ENCODE measurements at regions not wholly inside any gene's neighbourhood (a gene's known extent, or its start where the extent isn't known, plus 50 kb on each side); places are given as distances from the start of the nearest gene placed in this dataset.

DNA sequence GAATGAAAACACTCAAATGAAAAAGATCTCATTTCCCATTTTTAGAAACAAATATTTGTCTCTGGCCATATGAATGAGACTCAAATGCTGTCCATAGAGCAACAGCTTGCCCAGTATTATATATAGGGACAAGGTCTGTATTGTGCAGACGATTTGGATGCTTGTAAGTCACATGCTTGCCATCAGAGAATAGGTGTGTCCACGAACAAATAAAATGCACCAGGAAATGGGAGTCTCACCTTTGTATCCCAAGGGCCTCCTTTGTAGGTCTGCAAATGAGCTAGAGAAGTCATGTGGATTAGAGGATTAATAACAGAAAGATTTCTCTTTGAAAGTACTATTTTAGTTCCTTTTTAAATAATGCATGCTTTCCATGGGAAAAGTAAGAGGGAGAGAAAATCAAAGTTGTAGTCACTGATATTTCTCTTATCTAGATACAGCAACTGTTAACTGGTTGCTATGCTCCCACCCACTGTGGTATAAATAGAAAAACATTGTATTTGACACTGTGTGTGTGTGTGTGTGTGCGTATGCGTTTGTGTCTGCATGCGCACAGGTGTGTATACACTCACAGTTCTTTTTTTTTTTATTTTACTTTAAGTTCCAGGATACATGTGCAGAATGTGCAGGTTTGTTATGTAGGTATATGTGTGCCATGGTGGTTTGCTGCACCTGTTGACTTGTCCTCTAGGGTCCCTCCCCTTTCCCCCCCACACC, 383.4 kb upstream of the ARRDC4 start:
- no peaks in the 10 kb centered on the region; the same call in 1 of the 2 replicates for H3K9me3 ChIP-seq (replicated peaks)
- no peak for DNase-seq (ENCODE audit: low read depth in 1 of 2, low spot score in 2 of 2)
- no peaks in the 10 kb centered on the region for H3K27me3 ChIP-seq (replicated peaks)
- no peak overlapping the region for H3K27ac ChIP-seq
- H3K4me3 ChIP-seq = no peak overlapping the region
- H3K36me3 ChIP-seq = no peaks in the 10 kb centered on the region
- H3K4me1 ChIP-seq (replicated peaks) = no peaks in the 10 kb centered on the region

GRCh38 chr15:97585408-97585807, 375.1 kb upstream of the ARRDC4 start:
- H3K27me3 ChIP-seq (replicated peaks) = no peaks in the 10 kb centered on the region
- H3K27ac ChIP-seq = no peak overlapping the region
- no peaks in the 10 kb centered on the region for H3K36me3 ChIP-seq
- no peak overlapping the region for H3K4me3 ChIP-seq
- DNase-seq (ENCODE audit: low read depth in 1 of 2, low spot score in 2 of 2) = no peak
- H3K4me1 ChIP-seq (replicated peaks) = no peaks in the 10 kb centered on the region
- 0 out of 2 replicates have a peak, but pooled peaks cover 4% of the 10 kb centered on the region for H3K9me3 ChIP-seq (replicated peaks)

DNA sequence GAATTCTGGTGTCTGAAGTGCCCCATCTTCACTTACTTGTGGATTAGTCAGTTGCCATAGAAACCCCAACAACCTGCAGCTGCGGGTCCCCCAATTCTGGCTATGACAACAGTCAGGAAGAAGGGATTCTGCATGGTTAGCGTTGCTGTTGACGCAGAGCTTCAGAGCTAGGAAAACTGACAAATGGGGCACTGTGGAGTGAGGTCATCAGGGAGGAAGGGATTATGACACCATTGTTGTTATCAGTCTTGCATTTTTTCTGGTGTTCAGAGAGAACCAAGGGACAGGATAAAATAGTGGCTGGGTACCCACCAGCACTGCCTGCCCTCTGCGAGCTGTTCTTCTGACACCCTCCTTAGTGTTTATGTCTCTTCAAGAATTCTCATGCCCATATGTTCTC, 367.7 kb upstream of the ARRDC4 start:
- no peak for DNase-seq (ENCODE audit: low read depth in 1 of 2, low spot score in 2 of 2)
- Histone ChIP-seq H3K27me3 (replicated peaks) (no peaks in the 10 kb centered on the region), H3K27ac (no peak overlapping the region), H3K36me3 (no peaks in the 10 kb centered on the region), H3K9me3 (replicated peaks) (0 out of 2 replicates have a peak, but pooled peaks cover 6% of the 10 kb centered on the region), H3K4me1 (replicated peaks) (no peaks in the 10 kb centered on the region), H3K4me3 (no peak overlapping the region)

GRCh38 chr15:97597801-97598200, 362.7 kb upstream of the ARRDC4 start:
- peaks cover 4% of the 10 kb centered on the region; the same call in 1 of the 2 replicates for H3K9me3 ChIP-seq (replicated peaks)
- no peaks in the 10 kb centered on the region for H3K27me3 ChIP-seq (replicated peaks)
- no peak for DNase-seq (ENCODE audit: low read depth in 1 of 2, low spot score in 2 of 2)
- no peaks in the 10 kb centered on the region for H3K4me1 ChIP-seq (replicated peaks)
- no peak overlapping the region for H3K4me3 ChIP-seq
- H3K27ac ChIP-seq = no peak overlapping the region
- H3K36me3 ChIP-seq = no peaks in the 10 kb centered on the region

GRCh38 chr15:97598353-97598798, 362.1 kb upstream of the ARRDC4 start:
- Histone ChIP-seq H3K9me3 (replicated peaks) (peaks cover 4% of the 10 kb centered on the region; the same call in 1 of the 2 replicates), H3K36me3 (no peaks in the 10 kb centered on the region), H3K27me3 (replicated peaks) (no peaks in the 10 kb centered on the region), H3K4me1 (replicated peaks) (no peaks in the 10 kb centered on the region), H3K4me3 (no peak overlapping the region), H3K27ac (no peak overlapping the region)
- DNase-seq (ENCODE audit: low read depth in 1 of 2, low spot score in 2 of 2) = no peak

DNA sequence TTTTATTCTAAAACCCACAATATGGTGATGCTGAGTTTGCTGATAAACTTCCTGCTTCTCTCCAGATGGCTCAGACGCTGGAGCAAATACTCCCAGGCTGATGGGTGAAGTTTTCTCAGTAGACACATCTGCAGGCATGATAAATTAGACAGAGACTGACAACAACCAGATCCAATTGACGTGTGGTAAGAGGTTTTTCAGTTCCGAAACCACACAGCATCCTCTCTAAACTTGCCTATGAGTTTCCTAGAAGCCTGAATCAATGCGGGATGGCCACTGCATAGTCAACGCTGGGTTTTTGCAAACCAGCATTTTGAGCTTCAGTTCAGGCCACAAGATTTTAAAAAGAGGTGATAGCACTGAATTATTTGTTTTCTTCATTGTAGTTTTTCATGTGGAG, 360.3 kb upstream of the ARRDC4 start:
- Histone ChIP-seq H3K27me3 (replicated peaks) (no peaks in the 10 kb centered on the region), H3K36me3 (no peaks in the 10 kb centered on the region), H3K9me3 (replicated peaks) (peaks cover 4% of the 10 kb centered on the region; the same call in 1 of the 2 replicates), H3K4me1 (replicated peaks) (no peaks in the 10 kb centered on the region), H3K27ac (no peak overlapping the region), H3K4me3 (no peak overlapping the region)
- no peak for DNase-seq (ENCODE audit: low read depth in 1 of 2, low spot score in 2 of 2)

DNA sequence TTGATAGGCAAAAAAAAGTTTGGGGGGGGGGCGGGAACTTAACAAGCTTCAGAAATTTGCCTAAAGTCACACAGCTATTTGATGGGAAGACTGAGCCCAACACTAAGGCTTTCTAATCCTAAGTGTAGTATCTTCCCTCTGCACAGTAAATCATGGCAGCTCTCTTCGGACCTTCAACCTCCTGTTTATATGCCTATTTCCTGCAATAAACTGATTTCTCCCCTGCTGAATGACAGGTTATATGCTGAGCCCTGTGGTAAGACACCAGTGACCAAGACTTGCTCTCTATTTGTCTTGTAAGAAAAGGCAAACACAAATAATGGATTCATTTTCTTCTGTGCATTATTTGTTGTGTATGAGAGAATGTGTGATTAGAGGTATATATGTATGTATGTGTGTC, 355.8 kb upstream of the ARRDC4 start:
- Histone ChIP-seq H3K4me1 (replicated peaks) (no peaks in the 10 kb centered on the region), H3K4me3 (no peak overlapping the region), H3K9me3 (replicated peaks) (no peaks in the 10 kb centered on the region; the same call in 1 of the 2 replicates)

GRCh38 chr15:97615114-97615513, 345.4 kb upstream of the ARRDC4 start:
- H3K4me3 ChIP-seq = no peak overlapping the region
- H3K27me3 ChIP-seq (replicated peaks) = no peaks in the 10 kb centered on the region
- no peak overlapping the region for H3K27ac ChIP-seq
- H3K9me3 ChIP-seq (replicated peaks) = no peaks in the 10 kb centered on the region; the same call in 1 of the 2 replicates
- no peaks in the 10 kb centered on the region for H3K4me1 ChIP-seq (replicated peaks)
- no peak for DNase-seq (ENCODE audit: low read depth in 1 of 2, low spot score in 2 of 2)
- no peaks in the 10 kb centered on the region for H3K36me3 ChIP-seq

More for the DNA sequence above, 355.8 kb upstream of the ARRDC4 start:
- Histone ChIP-seq H3K36me3 (no peaks in the 10 kb centered on the region), H3K27ac (no peak overlapping the region), H3K27me3 (replicated peaks) (no peaks in the 10 kb centered on the region)
- no peak for DNase-seq (ENCODE audit: low read depth in 1 of 2, low spot score in 2 of 2)

DNA sequence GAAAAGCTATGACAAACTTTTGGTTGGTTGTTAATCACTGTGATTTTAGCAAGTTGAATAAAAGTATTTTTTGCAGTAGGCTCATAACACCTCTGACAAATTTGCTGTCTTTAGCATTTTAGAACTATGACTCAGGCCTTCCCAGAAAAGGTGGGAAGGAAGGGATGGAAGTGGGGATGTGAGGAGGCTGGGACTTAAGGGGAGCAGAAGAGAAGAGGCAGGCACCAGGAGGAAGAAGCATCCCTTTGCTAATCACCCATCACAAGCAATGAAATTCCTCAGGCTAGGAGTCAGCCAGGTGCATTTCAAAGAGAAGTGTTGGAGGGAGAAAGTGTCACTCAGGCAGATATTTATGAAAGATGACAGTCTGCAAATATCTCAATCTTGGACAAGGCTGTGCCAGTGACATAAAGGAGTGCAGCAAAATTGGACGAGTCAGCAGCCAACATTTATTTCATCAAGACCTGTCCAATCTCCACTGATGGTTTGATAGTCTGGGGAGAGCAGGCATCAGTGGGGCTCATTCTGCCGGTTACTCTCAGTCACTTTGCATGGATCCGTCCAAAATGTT, 337.3 kb upstream of the ARRDC4 start:
- Histone ChIP-seq H3K4me1 (replicated peaks) (no peaks in the 10 kb centered on the region), H3K27ac (no peak overlapping the region), H3K9me3 (replicated peaks) (no peaks in the 10 kb centered on the region; the same call in 1 of the 2 replicates), H3K4me3 (no peak overlapping the region), H3K36me3 (no peaks in the 10 kb centered on the region), H3K27me3 (replicated peaks) (no peaks in the 10 kb centered on the region)
- DNase-seq (ENCODE audit: low read depth in 1 of 2, low spot score in 2 of 2) = no peak

DNA sequence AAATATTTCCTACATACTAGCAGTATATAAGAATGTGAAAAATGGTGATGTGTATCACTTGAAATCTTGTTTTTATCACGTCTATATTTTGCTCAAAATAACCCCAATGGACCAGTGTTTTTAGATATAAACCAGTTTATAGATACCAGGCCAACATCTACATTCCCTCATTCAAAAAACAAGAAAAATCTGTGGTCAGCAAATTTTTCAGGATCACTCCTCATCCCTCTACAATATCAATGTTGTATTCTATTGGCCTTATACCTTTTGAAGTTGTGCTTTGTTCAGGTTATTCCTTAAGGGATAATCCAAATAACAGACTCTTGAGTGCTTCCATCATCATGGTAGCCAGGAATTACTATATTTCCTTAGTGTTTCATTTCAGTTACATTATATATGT, 332.9 kb upstream of the ARRDC4 start:
- Histone ChIP-seq H3K4me1 (replicated peaks) (no peaks in the 10 kb centered on the region), H3K27me3 (replicated peaks) (no peaks in the 10 kb centered on the region), H3K4me3 (no peak overlapping the region), H3K36me3 (no peaks in the 10 kb centered on the region), H3K9me3 (replicated peaks) (no peaks in the 10 kb centered on the region; the same call in 1 of the 2 replicates), H3K27ac (no peak overlapping the region)
- DNase-seq (ENCODE audit: low read depth in 1 of 2, low spot score in 2 of 2) = no peak

DNA sequence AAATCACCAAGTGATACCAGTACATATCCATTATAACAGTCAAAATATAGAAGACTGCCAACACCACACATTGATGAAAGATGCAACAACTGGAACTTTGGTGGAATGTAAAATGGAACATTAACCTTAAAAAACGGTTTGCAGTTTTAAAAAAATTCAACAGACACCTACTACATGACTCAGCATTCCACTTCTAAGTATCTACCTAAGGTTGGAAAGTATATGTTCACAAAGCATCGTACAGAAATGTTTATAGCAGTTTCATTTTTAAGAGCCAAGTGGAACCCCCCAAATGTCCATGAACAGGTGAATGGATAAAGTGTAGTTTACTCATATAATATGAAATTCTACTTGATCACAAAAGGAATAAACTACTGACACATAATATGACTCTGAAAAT, 314.7 kb upstream of the ARRDC4 start:
- H3K9me3 ChIP-seq (replicated peaks) = 0 out of 2 replicates have a peak, but pooled peaks cover 4% of the 10 kb centered on the region
- H3K27ac ChIP-seq = no peak overlapping the region
- no peaks in the 10 kb centered on the region for H3K36me3 ChIP-seq
- no peaks in the 10 kb centered on the region for H3K27me3 ChIP-seq (replicated peaks)
- H3K4me1 ChIP-seq (replicated peaks) = no peaks in the 10 kb centered on the region
- H3K4me3 ChIP-seq = no peak overlapping the region
- no peak for DNase-seq (ENCODE audit: low read depth in 1 of 2, low spot score in 2 of 2)

DNA sequence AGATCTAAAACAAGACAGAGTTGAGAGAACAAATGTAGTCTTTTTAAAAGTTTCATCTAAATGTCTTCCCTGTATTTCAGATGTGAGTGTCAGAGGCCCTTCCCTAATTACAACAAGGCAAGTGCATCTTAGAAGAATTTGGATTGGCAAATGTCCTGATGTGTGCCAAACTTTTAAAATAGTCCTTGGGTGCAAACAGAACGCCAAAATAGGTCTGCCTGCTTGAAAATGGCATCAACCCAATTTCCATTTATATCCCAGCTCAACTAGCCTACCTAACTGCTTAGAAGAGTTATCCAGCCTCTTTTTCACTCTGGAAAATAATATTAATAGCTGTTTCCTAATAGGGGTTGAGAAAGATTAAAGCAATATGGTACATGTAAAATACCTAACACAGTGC, 311.8 kb upstream of the ARRDC4 start:
- Histone ChIP-seq H3K4me3 (no peak overlapping the region), H3K9me3 (replicated peaks) (peaks cover 6% of the 10 kb centered on the region; the same call in 1 of the 2 replicates), H3K36me3 (no peaks in the 10 kb centered on the region), H3K27me3 (replicated peaks) (no peaks in the 10 kb centered on the region), H3K4me1 (replicated peaks) (no peaks in the 10 kb centered on the region), H3K27ac (no peak overlapping the region)
- no peak for DNase-seq (ENCODE audit: low read depth in 1 of 2, low spot score in 2 of 2)

DNA sequence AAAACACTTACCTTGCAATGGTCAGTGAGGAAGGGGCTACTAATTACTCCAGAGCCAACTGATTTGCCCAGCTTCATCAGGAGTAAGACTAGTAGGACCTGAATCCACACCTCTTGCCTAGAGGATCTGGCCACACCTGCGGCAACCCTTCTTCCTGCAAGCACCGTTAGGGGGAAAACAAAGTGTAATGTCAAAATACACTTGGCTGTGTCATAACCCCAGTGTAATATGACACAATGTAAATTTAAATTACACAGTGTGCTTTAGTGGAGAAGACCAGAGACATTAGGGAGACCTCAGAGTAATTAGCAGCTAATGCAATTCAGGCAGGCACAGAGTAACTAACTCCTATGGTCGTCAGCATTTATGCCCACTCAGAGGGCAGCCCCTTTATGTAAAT, 308.5 kb upstream of the ARRDC4 start:
- Histone ChIP-seq H3K36me3 (no peaks in the 10 kb centered on the region), H3K27me3 (replicated peaks) (no peaks in the 10 kb centered on the region), H3K9me3 (replicated peaks) (peaks cover 6% of the 10 kb centered on the region; the same call in 1 of the 2 replicates), H3K27ac (no peak overlapping the region), H3K4me1 (replicated peaks) (no peaks in the 10 kb centered on the region), H3K4me3 (no peak overlapping the region)
- no peak for DNase-seq (ENCODE audit: low read depth in 1 of 2, low spot score in 2 of 2)

DNA sequence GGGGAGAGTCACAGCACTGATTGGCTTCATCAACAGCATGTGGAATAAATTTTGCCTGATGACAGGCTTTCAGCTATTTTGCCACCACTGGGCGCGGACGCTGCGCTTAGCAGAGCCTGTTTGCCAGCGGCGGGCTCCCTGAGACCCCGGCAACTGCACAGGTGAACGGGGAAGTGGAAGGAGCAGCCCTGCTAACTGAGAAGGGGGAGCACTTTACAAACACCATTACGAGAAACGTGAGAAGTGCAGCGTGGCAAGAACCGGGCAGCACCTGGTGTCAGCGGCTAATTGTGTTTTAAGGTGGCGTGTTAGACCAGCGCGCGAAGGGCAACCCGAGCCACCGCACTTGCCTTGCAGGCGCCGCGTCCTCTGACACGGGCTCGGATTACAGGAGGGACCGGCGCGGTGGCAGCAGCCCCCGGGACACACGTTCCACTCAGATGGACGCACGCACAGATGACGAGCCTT, 307.8 kb upstream of the ARRDC4 start:
- DNase-seq (ENCODE audit: low read depth in 1 of 2, low spot score in 2 of 2) = no peak
- no peak overlapping the region for H3K4me3 ChIP-seq
- peaks cover 6% of the 10 kb centered on the region; the same call in 1 of the 2 replicates for H3K9me3 ChIP-seq (replicated peaks)
- no peaks in the 10 kb centered on the region for H3K4me1 ChIP-seq (replicated peaks)
- no peak overlapping the region for H3K27ac ChIP-seq
- no peaks in the 10 kb centered on the region for H3K36me3 ChIP-seq
- no peaks in the 10 kb centered on the region for H3K27me3 ChIP-seq (replicated peaks)
